Germinal center (tissue), 1 donor: ENCODE measurements at regions not wholly inside any gene's neighbourhood (a gene's known extent, or its start where the extent isn't known, plus 50 kb on each side); places are given as distances from the start of the nearest gene placed in this dataset.

ENCODE experiments used
- DNase-seq: peaks from one replicate; pipeline ENCODE4 v3.0.0; 2012; ENCODE audit warnings: mixed read lengths, low spot score

GRCh38 chr2:59734743-59735142 lies 818.7 kb downstream of the BCL11A start:
- DNase-seq = no peak

- no peak for DNase-seq
These were observed 819.5 kb downstream of the BCL11A start for GRCh38 chr2:59733970-59734369.

GRCh38 chr2:59733567-59733930 lies 819.9 kb downstream of the BCL11A start:
- DNase-seq = no peak

- DNase-seq = peak; percentile 10
These were observed 820.4 kb downstream of the BCL11A start for GRCh38 chr2:59732871-59733566.

GRCh38 chr2:59727121-59727590 lies 826.3 kb downstream of the BCL11A start:
- DNase-seq = no peak

GRCh38 chr2:59726228-59727120 lies 827.0 kb downstream of the BCL11A start:
- DNase-seq = peak; percentile 14

- no peak for DNase-seq
These were observed 828.7 kb downstream of the BCL11A start for GRCh38 chr2:59724746-59725145.

GRCh38 chr2:59720296-59720866 lies 833.1 kb downstream of the BCL11A start:
- no peak for DNase-seq

- peak; percentile 49 for DNase-seq
These were observed 839.9 kb downstream of the BCL11A start for GRCh38 chr2:59713577-59713976.

- DNase-seq = no peak
These were observed 842.3 kb downstream of the BCL11A start for GRCh38 chr2:59711121-59711520.

- no peak for DNase-seq
These were observed 846.7 kb downstream of the BCL11A start for GRCh38 chr2:59706729-59707128.

GRCh38 chr2:59703796-59704195 lies 849.7 kb downstream of the BCL11A start:
- DNase-seq = no peak

- no peak for DNase-seq
These were observed 851.4 kb downstream of the BCL11A start for GRCh38 chr2:59702026-59702425.

GRCh38 chr2:59701271-59701994 lies 852.0 kb downstream of the BCL11A start:
- DNase-seq = no peak

- no peak for DNase-seq
These were observed 859.3 kb downstream of the BCL11A start for GRCh38 chr2:59694176-59694575.

GRCh38 chr2:59693231-59693959 lies 860.1 kb downstream of the BCL11A start:
- DNase-seq = no peak

GRCh38 chr2:59691518-59692190 lies 861.8 kb downstream of the BCL11A start:
- DNase-seq = no peak

GRCh38 chr2:59690849-59691248 lies 862.6 kb downstream of the BCL11A start:
- no peak for DNase-seq

- no peak for DNase-seq
These were observed 868.7 kb downstream of the BCL11A start for GRCh38 chr2:59684771-59685166.

GRCh38 chr2:59684116-59684770 lies 869.2 kb downstream of the BCL11A start:
- no peak for DNase-seq
